NCI-H146 treated with DMSO at 0.1 percent for 48 hours (cell line): ENCODE measurements at regions not wholly inside any gene's neighbourhood (a gene's known extent, or its start where the extent isn't known, plus 50 kb on each side); places are given as distances from the start of the nearest gene placed in this dataset.

Experiments
- DNase-seq: peaks from one replicate; lab custom pipeline; 2025; ENCODE audit not compliant: unreplicated experiment; lab: John Stamatoyannopoulos, UW

DNA sequence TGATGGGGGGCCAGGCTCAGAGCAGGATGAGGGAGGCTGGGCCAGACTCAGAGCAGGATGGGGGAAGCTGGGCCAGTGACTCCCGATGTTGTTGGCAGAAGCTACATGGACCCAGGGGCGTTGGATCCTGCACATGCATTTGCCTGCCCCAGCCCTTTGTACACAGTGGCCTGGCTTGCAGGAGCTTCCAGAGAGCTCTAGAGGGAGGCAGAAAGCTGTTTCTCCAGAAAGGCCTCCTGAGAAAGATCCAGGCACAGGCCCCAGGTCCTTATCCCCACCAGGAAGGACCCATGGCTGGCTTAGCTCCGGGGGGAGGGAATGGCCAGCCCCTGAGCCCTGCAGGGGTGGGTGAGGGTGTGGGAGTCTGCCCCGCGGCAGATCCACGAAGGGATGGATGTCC is 106.6 kb upstream of the ACTRT2 start:
- DNase-seq: no peak

DNA sequence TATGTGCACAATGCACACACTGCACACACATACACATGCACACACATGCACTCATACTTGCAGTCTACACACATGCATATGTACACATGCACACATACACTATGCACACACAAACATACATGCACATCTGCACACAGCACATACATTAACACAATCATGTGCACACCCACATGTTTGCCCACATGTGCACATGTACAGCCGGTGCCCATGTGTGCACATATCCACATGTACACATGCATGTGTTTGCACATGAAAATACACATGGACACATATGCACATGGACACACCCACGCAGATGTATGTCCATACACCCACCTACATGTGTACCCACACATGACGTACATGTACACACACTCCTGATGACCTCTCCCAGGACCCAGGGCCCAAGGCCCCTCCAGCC is 105.1 kb upstream of the ACTRT2 start:
- no peak for DNase-seq

DNA sequence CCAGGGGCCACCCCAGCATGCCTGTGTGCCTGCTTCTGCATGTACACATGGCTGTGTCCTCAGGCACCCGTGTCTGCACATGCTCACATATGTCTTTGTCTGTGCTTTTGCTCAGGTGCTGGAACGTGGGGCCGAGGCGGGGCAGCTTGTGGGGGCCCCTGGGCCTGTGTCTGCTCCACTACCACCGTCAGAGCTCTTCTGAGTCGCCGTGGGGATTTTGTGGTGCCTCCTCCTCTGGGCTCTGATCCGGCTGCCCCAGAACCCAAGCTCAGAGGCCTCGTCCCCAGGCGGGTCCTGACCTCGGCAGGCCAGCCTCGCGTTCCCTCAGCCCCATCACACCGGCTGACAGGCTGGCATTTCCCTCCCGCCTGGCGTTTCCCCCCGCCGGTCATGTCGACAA is 104.6 kb upstream of the ACTRT2 start:
- DNase-seq: no peak

DNA sequence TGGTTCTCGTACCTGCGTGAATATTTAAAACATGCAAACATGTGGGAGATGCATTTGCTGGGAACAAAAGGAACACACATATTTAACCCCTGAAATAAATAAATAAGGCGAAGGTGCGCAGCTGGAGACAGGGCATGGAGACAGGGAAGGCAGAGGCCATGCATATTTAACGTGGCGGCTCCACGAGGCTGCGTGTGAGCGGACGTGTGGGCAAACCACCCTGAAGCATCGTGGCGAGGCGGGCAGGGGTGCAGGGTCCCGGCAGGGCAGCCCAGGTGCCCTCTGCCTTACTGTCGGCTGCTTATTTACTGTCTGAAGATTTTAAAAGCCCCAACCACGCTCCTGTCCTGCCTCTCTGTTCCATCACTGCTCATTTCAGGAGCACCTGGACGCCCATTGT is 104.0 kb upstream of the ACTRT2 start:
- DNase-seq: no peak

DNA sequence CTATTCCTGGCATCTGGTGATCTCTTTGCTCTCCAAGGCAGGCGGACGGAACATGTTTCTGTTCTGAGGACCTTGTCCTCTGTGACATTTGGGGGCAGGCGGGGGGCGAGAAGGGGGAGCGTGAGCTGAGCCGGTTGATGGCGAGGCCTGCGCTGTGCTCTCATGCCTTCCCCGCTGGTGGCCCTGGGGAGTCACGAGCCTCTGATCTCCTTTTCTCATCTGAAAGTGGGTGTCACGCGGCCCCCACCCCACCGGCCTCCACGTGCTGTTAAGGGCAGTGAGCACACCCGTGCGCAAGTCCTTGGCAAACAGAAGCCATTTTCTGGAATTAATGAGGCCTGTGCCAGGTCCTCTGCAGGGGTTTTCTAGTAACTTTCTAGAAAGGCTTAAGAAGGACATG is 102.8 kb upstream of the ACTRT2 start:
- DNase-seq: no peak

DNA sequence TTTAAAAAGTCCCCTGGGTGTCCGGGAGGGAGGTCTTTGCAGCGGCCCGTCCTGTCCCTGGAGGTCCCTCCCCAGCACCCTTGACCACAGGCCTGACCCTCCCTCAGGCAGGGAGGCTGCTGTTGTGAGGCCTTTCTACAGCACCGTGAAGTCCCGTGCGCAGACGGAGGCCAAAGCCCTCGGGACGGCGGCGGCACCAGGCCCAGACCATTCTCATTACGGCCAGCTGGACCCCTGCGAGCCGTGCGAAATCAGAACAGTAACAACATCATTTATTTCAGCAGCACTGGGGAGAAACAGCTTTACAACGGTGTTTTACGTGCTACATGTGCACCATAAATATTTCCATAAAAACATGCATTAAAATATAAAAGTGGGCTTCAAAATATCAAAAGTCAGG is 101.4 kb upstream of the ACTRT2 start:
- no peak for DNase-seq

DNA sequence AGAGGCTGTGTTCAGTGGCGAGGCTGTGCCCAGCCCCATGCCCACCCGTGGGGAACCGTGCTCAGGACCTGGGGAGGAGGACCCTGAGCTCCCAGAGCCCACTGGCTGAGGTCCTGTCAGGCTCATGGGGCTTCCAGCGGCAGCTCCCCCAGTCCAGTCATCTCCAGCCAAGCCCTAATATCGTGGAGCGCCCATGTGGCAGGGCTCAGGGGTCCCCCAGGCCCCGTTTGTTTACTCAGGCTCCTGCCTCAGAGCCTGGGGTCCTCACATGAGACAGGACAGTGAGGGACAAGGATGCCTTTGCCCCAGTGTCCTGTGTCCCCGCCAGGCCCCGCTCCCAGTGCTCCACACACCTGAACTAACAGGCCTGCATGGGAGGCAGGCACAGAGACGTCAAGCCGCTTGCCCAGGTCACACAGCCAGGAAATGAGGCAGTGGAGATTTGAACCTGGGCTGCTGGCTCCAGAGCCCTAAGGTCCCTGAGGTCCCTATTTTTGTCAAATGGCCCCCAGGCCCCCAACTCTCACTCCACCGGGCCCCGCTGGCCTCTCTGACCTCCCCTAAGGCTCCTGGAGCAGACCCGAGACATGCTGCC is 100.7 kb upstream of the ACTRT2 start:
- DNase-seq: no peak

DNA sequence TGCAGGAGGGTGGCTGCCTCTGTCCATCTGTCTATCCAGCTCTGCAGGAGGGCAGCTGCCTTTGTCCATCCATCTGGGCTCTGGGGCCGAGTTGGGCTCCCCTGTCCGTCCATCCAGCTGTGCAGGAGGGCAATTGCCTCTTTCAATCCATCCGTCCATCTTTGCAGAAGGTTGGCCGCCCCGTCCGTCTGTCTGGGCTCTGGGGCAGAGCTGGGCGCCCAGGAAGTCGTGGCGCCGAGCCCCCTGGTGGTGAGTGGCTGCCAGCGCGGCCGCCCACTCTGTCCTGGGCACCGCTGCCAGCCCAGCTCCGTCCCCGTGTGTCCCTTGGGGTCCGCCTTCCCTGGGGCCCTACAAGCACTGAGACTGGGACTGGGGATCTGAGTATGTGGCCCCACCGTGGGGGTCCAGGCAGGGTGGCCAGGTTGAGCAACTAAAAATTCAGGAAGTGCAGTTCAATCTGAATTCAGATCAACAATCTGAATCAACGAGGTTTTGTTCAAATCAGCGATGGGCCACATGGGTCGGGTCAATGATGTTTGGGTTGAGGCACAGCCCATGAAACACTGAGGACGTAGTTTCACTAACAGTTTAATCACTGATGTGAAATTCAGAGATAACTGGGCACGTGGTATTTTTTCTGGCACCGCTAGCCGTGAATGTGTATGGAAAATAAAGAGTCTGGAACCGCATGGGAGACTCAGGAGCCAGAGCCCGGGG is 99.1 kb upstream of the ACTRT2 start:
- no peak for DNase-seq

DNA sequence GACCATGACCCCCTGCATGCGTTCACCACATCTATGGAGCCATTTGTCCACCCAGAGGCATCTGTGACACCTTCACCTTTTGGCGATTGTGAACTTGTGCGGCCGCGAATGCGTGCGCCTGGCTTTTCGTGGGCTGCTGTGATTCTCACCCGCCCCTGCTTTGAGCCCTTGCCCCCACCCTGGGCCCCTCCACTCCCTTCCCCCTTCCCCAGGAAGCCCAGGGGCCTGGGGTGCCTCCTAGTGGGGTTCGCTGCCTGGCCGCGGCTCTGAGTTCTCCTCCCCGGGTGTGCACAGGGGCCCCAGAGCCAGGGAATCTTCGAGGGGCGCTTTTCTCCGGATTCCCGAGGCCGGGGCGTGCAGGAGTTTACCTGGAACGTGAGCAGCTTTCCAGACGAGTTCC is 97.9 kb upstream of the ACTRT2 start:
- no peak for DNase-seq

DNA sequence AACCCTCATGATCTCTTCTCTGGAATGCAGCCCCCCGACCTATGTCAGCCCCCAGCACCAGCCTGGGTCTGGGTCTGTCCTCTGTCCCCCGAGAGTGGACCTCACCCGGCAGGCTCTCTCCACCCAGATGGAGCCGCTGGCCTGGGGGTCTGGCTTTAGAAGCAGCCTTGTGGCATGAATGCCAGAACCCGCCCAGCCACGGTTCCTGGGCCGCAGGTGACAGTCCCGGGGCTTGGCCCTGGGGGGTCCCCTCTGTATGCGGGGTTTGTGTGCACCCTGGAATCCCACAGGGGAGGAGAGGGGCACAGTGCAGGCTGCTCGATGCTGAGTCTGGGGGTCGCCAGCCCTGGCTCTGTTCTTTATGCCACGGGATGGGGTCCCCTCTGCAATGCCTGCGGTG is 96.0 kb upstream of the ACTRT2 start:
- DNase-seq: no peak

DNA sequence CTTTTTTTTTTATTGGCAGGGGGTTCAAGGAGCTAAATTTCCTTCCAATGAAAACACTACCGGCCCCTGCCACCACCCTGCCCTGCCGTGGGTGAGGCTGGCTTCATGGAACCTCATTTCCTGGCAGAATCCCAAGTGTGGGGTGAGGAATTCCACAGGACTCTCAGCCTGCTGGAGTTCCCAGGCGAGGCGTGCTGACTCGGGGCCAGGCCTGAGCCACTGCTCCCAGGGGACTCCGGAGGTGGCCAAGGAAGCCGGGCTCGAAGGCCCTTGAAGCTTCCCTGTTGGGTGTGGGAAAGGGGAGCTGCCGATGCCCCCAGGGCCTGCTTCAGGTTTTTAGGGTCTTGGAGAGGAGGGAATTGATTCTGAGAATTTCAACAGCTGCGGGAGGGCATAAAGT is 95.3 kb upstream of the ACTRT2 start:
- DNase-seq: no peak

DNA sequence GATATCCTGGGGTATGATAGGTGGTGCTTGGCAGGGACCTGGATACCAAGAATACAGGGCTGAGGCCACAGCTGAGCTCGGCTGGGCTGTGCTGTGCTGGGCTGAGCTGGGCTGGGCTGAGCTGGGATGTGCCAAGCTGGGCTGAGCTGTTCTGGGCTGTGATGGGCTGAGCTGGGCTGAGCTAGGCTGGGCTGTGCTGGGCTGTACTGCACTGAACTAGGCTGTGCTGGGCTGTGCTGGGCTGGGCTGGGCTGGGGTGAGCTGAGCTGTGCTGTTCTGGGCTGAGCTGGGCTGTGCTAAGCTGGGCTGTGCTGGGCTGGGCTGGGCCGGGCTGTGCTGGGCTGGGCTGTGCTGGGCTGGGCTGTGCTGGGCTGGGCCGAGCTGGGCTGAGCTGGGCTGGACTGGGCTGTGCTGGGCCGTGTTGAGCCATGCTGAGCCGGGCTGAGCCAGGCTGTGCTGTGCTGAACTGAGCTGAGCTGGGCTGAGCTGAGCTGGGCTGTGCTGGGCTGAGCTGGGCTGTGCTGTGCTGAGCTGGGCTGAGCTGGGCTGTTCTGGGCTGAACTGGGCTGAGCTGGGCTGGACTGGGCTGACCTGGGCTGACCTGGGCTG is 94.7 kb upstream of the ACTRT2 start:
- DNase-seq: no peak

DNA sequence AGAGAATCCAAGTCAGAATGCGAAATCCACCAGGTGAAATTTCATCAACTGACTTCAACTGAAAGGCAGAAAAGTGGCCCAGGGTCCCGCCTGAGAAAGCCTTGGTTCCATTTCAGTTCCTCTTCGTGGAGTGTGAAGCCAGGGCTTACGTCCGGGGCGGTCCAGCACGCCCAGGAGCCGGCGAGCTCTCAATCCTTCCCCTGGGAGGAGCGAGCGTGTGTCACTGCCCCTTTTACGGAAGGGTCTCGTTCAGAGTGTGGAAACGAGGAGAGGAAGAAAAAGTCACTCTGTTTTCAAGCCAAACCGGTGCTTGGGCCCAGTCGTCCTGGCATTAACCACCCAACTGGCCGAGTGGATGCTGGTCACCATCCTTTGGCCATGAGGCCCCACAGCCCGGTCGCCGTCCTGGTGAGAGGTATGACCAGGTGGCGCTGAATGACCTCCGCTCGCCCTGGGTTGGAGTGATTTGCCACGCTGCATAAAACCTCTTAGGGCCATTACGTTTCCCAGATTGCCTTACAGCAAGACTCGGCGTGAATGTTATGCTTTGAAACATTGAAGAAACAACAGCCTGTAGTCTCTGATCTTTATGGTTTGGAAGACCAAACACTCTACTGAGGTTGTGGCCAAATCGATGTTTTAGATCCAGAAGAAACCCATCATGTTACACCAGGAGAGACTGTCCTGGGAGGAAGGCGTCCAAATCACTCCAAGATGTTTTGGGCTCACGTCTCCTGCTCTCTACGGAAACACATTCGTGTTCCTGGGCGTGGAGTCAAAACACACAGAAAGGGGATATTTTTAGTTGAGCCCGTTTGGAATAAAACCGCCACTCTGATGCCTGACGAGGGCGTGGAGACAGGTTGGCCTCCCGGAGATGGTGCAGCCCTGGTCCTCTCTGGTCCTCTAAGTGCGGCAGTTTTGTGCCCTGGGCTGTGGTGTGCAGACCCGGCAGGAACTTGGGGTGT is 93.6 kb upstream of the ACTRT2 start:
- DNase-seq: no peak

DNA sequence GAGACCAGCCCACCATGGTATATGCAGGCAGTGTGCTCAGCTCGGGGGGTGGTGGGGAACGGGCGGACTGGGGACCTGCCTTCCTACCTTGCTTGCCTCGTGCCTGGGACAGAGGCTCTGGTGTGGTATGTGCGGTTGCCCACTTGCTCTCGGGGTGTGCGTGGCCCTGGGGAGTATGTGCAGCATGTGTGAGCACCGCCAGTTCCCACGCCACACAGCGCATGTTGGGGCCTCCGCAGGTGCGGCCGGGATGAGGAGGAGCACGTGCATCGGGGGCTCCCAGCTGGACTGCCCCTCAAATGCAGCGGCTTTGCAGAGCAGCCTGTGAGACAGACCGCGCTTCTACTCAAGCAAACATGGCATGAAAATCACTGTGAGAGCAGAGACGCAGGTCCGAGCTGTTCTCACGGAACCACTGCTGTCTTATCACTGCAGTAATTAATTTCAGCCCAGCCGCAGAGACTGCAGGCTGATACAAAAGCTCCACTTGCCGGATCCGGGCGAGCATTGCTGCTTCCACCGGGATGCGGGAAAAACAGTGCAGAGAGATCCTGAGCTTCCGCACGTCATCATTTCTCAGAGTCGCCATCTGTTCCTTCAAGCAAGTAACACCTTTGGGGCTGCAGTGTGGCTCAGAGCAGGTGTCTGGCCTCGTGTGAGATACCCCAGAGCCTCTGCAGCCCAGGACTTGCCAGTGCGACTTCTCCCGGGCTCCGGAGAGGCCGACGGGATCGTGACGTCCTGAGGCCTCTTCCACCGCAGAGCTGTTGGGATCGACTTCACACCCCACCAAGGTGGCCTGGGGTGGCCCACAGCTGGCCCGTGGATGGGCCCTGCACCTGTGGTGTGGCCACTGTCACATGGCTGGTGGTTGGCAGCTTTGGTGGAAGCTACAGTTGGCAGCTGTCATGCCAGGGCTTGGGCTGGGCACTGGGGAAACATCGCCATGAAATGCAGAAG is 92.6 kb upstream of the ACTRT2 start:
- no peak for DNase-seq

DNA sequence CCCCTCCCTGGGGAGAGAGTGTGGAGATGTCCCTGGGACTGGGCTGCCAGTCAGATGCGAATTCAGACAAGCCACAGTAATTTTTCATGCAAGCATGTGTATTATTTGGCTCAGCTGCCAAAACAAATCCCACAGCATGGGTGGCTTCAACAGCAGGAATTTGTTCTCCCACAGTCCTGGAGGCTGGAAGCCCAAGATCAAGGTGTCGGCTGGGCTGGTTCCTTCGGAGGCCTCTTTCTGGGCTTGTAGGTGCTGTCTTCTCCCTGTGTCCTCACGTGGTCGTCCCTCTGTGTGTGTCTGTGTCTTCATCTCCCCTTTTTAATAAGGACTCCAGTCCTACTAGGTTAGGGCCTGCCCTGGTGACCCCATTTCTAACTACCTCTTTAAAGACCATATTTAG is 91.9 kb upstream of the ACTRT2 start:
- DNase-seq: no peak

DNA sequence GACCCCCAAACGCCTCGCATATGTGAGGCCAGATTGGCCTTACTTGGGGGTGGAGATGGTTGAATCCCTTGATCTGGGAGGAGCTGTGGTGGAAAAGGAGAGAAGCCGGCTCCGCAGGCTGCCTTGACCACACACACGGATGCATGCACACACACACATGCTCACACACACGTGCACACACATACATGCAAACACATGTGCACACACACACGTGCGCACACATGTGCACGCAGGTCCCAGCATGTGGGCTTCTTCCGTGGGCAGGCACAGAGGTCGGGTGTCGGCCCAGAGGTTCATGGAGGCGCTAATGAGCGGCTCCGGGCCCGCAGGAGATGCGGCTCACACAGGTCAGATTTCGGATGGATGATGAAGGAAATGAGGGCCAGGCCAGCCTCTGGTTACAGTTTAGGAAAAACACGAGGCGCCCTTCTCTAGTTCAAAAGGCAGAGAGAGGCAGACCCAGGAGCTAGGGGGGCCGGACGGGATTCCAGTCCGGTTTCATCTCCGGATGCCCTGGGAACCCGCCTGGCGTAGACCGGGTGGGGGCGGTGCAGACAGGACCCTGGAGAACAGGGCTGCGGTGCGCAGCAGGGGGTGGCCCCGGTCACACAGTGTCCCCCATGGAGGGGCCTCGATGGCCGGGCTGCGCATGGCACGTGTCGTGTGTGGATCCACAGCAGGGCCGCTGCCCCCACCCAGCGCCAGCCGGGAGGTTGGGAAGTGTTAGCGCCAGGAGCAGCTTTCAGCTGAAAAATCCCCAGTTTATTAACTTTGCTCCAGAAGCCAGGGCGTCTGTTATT is 91.1 kb upstream of the ACTRT2 start:
- DNase-seq: no peak

DNA sequence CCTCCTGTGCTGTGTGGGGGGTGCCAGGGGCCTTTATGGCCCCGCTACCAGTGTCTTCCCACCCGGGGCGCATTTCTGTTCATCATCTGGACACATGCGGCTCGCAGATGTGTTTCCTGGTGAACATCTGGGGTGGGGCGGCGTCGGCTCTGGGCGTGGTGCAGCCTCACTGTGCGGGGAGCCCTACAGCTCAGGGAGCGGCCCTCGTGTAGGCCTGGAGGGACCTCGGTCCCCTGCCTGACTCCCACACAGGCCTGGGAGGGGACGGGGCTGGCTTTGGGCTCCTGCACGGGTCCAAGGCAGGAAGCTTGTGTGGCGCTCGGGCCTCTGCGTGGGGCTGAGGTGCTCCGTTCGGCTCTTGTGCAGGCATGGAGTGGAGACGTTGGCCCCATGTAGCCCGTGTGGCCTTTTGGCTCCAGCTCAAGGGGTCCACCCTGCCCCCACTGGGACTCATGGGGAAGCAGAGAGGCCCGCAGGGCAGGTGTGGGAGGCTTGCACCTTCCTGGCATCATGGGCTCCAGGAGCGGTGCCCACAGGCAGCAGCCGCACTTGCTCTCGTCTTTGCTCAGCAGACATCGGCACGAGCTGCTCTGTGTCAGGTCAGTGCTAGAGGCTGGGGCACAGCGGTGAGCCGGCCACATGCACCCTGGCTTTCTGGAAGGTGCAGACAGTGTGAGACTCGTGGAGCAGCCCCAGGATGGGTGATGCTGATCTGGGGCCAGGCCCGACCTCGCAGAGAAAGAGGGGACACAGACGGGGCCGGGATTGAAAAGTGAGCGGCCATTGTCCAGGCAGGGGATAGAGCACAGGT is 90.1 kb upstream of the ACTRT2 start:
- no peak for DNase-seq

DNA sequence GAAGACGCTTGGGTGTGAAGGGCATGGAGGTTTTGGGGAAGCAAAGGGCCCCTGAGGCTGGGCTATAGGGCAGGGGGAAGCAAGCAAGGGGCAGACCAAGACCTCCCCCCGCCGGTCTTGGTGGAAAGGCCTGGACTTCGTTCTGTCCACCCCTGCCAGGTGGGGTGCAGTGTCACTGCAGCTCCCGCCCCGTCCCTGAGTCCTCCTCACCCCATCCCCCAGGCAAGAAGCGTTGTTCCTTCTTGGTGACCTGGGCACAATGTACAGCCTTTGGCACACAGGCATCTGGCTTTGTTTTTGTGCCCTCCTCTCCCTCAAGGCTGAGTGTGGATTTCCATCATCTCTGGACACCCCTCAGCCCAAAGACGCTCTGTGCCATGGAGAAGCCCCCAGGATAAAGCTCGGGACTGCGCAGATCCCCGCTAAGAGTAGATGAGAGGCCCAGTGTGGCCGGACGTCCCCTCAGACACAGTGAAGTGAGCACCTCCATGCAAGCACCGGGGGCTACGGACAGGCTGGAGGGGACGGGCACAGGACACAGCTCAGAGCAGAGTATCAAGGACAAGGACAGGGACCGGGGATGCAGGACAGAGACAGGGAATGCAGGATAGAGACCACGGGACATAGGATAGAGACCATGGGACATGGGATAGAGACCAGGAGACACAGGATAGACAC is 89.4 kb upstream of the ACTRT2 start:
- no peak for DNase-seq
